HL-60 (cell line): ENCODE measurements at regions not wholly inside any gene's neighbourhood (a gene's known extent, or its start where the extent isn't known, plus 50 kb on each side); places are given as distances from the start of the nearest gene placed in this dataset.

Experiments used
- POLR2AphosphoS5 ChIP-seq: IDR thresholded peaks from 2 replicates; pipeline ENCODE4 v1.6.1; 2012; ENCODE audit warnings: low read depth
- TF ChIP-seq, protein P1 (sequence below): IDR thresholded peaks from one replicate; pipeline ENCODE4 v1.5.1; 2011; ENCODE audit warnings: low read length, control low read depth, inconsistent platforms; ENCODE audit not compliant: insufficient read depth

DNA sequence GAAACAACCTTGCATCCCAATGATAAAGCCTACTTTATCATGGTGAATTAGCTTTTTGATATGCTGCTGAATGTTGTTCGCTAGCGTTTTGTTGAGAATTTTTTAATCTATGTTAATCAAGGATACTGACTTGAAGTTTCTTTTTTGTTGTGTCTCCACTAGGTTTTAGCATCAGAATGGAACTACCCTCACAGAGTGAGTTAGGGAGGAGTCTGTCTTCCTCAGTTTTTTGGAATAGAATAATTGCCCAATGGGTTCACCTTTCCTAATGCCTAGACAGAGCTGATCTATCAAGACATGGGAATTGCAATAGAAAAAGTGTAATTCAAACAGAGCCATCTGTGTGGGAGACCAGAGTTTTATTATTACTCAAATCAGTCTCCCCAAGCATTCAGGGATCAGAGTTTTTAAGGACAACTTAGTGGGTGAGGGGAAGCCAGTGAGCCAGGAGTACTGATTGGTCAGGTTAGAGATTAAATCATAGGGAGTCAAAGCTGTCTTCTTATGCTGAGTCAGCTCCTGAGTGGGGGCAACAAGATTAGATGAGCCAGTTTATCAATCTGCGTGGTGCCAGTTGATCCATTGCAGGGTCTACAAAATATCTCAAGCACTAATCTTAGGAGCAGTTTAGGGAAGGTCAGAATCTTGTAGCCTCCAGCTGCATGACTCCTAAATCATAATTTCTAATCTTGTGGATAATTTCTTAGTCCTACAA is 237.4 kb upstream of the PPP2R3A start:
- TF ChIP-seq, protein P1, sequence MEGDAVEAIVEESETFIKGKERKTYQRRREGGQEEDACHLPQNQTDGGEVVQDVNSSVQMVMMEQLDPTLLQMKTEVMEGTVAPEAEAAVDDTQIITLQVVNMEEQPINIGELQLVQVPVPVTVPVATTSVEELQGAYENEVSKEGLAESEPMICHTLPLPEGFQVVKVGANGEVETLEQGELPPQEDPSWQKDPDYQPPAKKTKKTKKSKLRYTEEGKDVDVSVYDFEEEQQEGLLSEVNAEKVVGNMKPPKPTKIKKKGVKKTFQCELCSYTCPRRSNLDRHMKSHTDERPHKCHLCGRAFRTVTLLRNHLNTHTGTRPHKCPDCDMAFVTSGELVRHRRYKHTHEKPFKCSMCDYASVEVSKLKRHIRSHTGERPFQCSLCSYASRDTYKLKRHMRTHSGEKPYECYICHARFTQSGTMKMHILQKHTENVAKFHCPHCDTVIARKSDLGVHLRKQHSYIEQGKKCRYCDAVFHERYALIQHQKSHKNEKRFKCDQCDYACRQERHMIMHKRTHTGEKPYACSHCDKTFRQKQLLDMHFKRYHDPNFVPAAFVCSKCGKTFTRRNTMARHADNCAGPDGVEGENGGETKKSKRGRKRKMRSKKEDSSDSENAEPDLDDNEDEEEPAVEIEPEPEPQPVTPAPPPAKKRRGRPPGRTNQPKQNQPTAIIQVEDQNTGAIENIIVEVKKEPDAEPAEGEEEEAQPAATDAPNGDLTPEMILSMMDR, result no peak
- no peak for TF ChIP-seq POLR2AphosphoS5
